ENCODE measurements at regions not wholly inside any gene's neighbourhood (a gene's known extent, or its start where the extent isn't known, plus 50 kb on each side); places are given as distances from the start of the nearest gene placed in this dataset.

DNA sequence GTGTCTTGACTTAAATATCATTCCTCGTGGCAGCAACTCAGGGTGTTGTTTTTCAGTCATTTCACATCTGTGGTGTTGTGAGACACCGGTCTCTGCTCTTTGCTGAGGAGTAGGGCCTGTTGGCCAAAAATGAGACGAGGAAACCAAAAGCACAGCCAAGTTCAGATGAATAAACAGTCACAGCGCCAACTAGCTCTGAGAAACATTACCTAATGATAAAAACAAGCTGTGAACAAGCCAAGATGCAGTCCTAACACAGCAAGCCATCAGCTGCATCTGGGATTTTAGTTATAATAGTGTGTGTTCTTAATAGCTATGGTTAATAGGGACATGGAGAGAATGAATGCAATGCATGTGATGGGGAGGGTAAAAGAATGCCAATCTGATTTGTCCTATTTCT lies 843.4 kb upstream of the DPPA4 start:
- no peak overlapping the region for H3K27ac ChIP-seq

GRCh38 chr3:110181226-110181625 lies 843.9 kb upstream of the DPPA4 start:
- no peak overlapping the region for H3K4me3 ChIP-seq
- H3K4me1 ChIP-seq (replicated peaks) = no peaks in the 10 kb centered on the region
- H3K27ac ChIP-seq = no peak overlapping the region
- no peaks in the 10 kb centered on the region for H3K9me3 ChIP-seq (replicated peaks)
- no peaks in the 10 kb centered on the region for H3K36me3 ChIP-seq
- DNase-seq (ENCODE audit: low read depth in 1 of 2, low spot score in 2 of 2) = no peak
- H3K27me3 ChIP-seq (replicated peaks) = no peaks in the 10 kb centered on the region

More for the DNA sequence above, 843.4 kb upstream of the DPPA4 start:
- no peak for DNase-seq (ENCODE audit: low read depth in 1 of 2, low spot score in 2 of 2)
- Histone ChIP-seq H3K36me3 (no peaks in the 10 kb centered on the region), H3K27me3 (replicated peaks) (no peaks in the 10 kb centered on the region), H3K9me3 (replicated peaks) (no peaks in the 10 kb centered on the region), H3K4me3 (no peak overlapping the region), H3K4me1 (replicated peaks) (no peaks in the 10 kb centered on the region)

- H3K4me1 ChIP-seq (replicated peaks) = no peaks in the 10 kb centered on the region
- no peak for DNase-seq (ENCODE audit: low read depth in 1 of 2, low spot score in 2 of 2)
- no peak overlapping the region for H3K27ac ChIP-seq
- no peaks in the 10 kb centered on the region for H3K36me3 ChIP-seq
- no peak overlapping the region for H3K4me3 ChIP-seq
- no peaks in the 10 kb centered on the region for H3K9me3 ChIP-seq (replicated peaks)
- H3K27me3 ChIP-seq (replicated peaks) = no peaks in the 10 kb centered on the region
Observed at GRCh38 chr3:110184536-110184935, 847.2 kb upstream of the DPPA4 start.

DNA sequence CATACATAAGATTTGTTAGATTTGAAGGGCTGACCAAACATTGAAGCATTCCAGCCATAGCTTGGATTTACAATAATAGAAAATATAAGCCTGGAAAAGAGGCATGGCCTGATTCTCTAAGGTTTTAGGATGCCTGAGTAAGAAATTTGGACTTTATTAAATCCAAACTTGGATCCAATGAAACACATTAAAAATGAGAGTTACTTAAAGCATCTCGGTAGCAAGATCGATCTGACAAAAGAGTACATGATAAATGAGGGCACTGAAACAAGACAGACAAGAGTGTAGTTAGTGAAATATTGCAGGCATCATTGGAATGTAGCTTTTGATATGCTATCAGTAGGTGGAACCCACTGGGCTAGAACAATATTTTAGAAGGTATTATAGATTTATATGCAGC lies 855.7 kb upstream of the DPPA4 start:
- Histone ChIP-seq H3K27me3 (replicated peaks) (no peaks in the 10 kb centered on the region), H3K4me1 (replicated peaks) (no peaks in the 10 kb centered on the region), H3K27ac (no peak overlapping the region), H3K4me3 (no peak overlapping the region), H3K9me3 (replicated peaks) (no peaks in the 10 kb centered on the region), H3K36me3 (no peaks in the 10 kb centered on the region)
- no peak for DNase-seq (ENCODE audit: low read depth in 1 of 2, low spot score in 2 of 2)

- no peaks in the 10 kb centered on the region for H3K27me3 ChIP-seq (replicated peaks)
- no peaks in the 10 kb centered on the region for H3K9me3 ChIP-seq (replicated peaks)
- H3K4me1 ChIP-seq (replicated peaks) = no peaks in the 10 kb centered on the region
- DNase-seq (ENCODE audit: low read depth in 1 of 2, low spot score in 2 of 2) = no peak
- no peak overlapping the region for H3K4me3 ChIP-seq
- no peak overlapping the region for H3K27ac ChIP-seq
- H3K36me3 ChIP-seq = no peaks in the 10 kb centered on the region
Observed at GRCh38 chr3:110198717-110199587, 861.6 kb upstream of the DPPA4 start.

- no peak for DNase-seq (ENCODE audit: low read depth in 1 of 2, low spot score in 2 of 2)
- Histone ChIP-seq H3K9me3 (replicated peaks) (no peaks in the 10 kb centered on the region), H3K36me3 (no peaks in the 10 kb centered on the region), H3K4me3 (no peak overlapping the region), H3K27me3 (replicated peaks) (no peaks in the 10 kb centered on the region), H3K27ac (no peak overlapping the region), H3K4me1 (replicated peaks) (no peaks in the 10 kb centered on the region)
Observed at GRCh38 chr3:110199588-110199943, 862.2 kb upstream of the DPPA4 start.

DNA sequence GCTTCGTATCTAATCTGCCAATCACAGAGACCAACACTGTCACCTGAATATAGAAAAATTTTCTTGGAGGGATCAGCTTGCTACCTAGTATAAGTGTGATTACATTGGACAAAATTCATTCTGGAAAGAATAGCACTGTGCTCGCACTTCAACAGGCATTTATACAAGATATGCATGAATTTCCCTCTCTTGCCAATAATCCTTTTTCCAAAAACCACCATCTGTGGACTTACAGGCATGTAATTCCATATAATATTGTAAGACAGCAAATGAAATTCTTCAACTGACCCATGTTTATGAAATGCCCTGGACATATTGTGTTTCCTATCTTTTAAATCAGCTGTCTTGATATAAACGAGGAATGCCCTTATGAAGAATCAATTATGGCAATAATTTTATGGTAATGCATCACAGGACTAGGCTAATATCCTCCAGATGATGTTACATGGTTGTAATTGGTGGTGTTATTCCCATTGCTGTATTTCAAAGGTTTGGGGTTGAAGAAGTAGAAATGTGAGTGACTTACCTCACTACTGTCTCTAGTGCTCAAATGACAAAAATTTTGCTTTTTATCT lies 861.4 kb upstream of the NECTIN3 start:
- no peaks in the 10 kb centered on the region; the same call in 1 of the 2 replicates for H3K27me3 ChIP-seq (replicated peaks)
- H3K9me3 ChIP-seq (replicated peaks) = no peaks in the 10 kb centered on the region
- no peaks in the 10 kb centered on the region for H3K4me1 ChIP-seq (replicated peaks)
- H3K27ac ChIP-seq = no peak overlapping the region
- DNase-seq (ENCODE audit: low read depth in 1 of 2, low spot score in 2 of 2) = no peak
- no peaks in the 10 kb centered on the region for H3K36me3 ChIP-seq
- no peak overlapping the region for H3K4me3 ChIP-seq

DNA sequence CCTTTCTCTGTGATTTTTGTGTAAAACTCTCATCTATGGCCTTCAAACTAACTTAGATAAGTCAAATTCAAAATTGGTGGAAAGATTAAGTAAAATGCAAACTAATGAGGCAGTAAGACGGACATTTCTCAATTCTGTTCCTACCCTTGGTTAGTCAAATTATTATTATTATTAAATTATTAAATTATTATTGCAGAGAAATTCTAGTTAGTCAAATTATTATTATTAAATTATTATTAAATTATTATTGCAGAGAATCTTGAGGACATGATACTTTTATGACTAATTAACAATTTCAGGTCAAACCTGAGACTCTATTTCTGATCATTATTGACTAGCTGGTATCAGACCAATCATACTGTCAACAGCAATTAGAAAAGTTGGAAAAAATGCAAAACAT lies 845.0 kb upstream of the NECTIN3 start:
- Histone ChIP-seq H3K36me3 (no peaks in the 10 kb centered on the region), H3K27ac (no peak overlapping the region), H3K4me1 (replicated peaks) (no peaks in the 10 kb centered on the region), H3K27me3 (replicated peaks) (no peaks in the 10 kb centered on the region), H3K9me3 (replicated peaks) (no peaks in the 10 kb centered on the region), H3K4me3 (no peak overlapping the region)
- DNase-seq (ENCODE audit: low read depth in 1 of 2, low spot score in 2 of 2) = no peak

- no peaks in the 10 kb centered on the region for H3K4me1 ChIP-seq (replicated peaks)
- H3K36me3 ChIP-seq = no peaks in the 10 kb centered on the region
- H3K27me3 ChIP-seq (replicated peaks) = no peaks in the 10 kb centered on the region
- H3K4me3 ChIP-seq = no peak overlapping the region
- H3K9me3 ChIP-seq (replicated peaks) = no peaks in the 10 kb centered on the region
- no peak for DNase-seq (ENCODE audit: low read depth in 1 of 2, low spot score in 2 of 2)
- no peak overlapping the region for H3K27ac ChIP-seq
Observed at GRCh38 chr3:110227991-110228390, 843.6 kb upstream of the NECTIN3 start.

GRCh38 chr3:110234831-110235230 lies 836.8 kb upstream of the NECTIN3 start:
- H3K9me3 ChIP-seq (replicated peaks) = no peaks in the 10 kb centered on the region
- no peaks in the 10 kb centered on the region for H3K27me3 ChIP-seq (replicated peaks)
- no peak overlapping the region for H3K27ac ChIP-seq
- no peaks in the 10 kb centered on the region for H3K4me1 ChIP-seq (replicated peaks)
- no peak overlapping the region for H3K4me3 ChIP-seq
- H3K36me3 ChIP-seq = no peaks in the 10 kb centered on the region
- DNase-seq (ENCODE audit: low read depth in 1 of 2, low spot score in 2 of 2) = no peak

DNA sequence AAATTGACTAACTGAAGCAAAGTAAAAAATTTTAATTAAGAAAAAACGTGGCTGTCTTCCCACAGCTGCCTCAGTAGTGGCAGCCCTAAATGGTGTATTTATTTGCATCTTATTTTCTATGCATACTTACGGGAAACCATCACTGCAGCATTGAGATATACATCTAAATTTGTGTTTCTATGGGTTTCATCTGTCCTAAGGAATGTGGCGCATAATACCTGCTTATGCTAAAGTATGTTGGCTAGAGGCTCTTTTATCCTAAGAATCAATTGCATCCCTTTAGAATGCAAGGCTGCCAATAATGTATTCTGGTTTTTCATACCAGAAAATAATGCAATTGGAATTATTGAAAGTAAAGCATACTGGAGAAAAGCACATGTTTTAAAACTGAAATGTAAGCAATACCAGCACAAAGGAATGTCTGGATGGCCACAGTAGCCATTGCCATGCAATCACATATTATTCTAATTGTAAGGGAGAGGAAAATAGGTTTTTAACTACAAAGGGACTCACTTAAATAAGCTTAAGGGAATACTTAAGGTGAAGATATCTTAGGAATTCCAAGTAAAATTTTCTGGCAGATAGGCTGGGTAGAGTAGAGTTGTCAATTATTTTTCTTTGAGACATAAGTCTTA lies 834.5 kb upstream of the NECTIN3 start:
- H3K27me3 ChIP-seq (replicated peaks) = no peaks in the 10 kb centered on the region
- no peaks in the 10 kb centered on the region for H3K4me1 ChIP-seq (replicated peaks)
- H3K36me3 ChIP-seq = no peaks in the 10 kb centered on the region
- H3K9me3 ChIP-seq (replicated peaks) = no peaks in the 10 kb centered on the region
- no peak for DNase-seq (ENCODE audit: low read depth in 1 of 2, low spot score in 2 of 2)
- H3K4me3 ChIP-seq = no peak overlapping the region
- no peak overlapping the region for H3K27ac ChIP-seq

- Histone ChIP-seq H3K27me3 (replicated peaks) (no peaks in the 10 kb centered on the region), H3K4me3 (no peak overlapping the region), H3K9me3 (replicated peaks) (no peaks in the 10 kb centered on the region), H3K4me1 (replicated peaks) (no peaks in the 10 kb centered on the region), H3K27ac (no peak overlapping the region), H3K36me3 (0 out of 2 replicates have a peak, but pooled peaks cover 2% of the 10 kb centered on the region)
- DNase-seq (ENCODE audit: low read depth in 1 of 2, low spot score in 2 of 2) = no peak
Observed at GRCh38 chr3:110243081-110243480, 828.5 kb upstream of the NECTIN3 start.

- Histone ChIP-seq H3K27me3 (replicated peaks) (no peaks in the 10 kb centered on the region), H3K4me1 (replicated peaks) (no peaks in the 10 kb centered on the region), H3K36me3 (0 out of 2 replicates have a peak, but pooled peaks cover 2% of the 10 kb centered on the region), H3K27ac (no peak overlapping the region), H3K4me3 (no peak overlapping the region), H3K9me3 (replicated peaks) (no peaks in the 10 kb centered on the region)
- no peak for DNase-seq (ENCODE audit: low read depth in 1 of 2, low spot score in 2 of 2)
Observed at GRCh38 chr3:110246796-110247376, 824.7 kb upstream of the NECTIN3 start.

DNA sequence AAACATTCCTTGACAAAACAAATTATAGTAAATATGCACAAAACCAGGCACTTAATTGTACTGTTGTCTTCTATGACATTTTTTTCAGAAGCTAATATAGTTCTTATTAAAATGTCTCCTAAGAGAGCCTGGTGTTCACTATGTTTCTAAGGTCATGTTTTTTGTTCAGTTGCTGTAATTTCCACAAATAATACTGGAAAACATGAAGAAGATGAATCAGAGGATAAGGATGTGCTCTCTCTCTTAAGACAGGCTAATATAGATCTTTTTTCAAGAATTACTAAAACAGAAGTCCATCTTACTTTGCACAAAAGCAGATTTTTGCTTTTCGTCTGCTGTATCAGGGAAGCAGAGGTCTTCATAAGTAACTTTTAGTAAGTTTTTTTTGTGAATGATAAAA lies 823.0 kb upstream of the NECTIN3 start:
- DNase-seq (ENCODE audit: low read depth in 1 of 2, low spot score in 2 of 2) = no peak
- Histone ChIP-seq H3K27ac (no peak overlapping the region), H3K27me3 (replicated peaks) (no peaks in the 10 kb centered on the region), H3K4me3 (no peak overlapping the region), H3K9me3 (replicated peaks) (no peaks in the 10 kb centered on the region), H3K36me3 (0 out of 2 replicates have a peak, but pooled peaks cover 2% of the 10 kb centered on the region), H3K4me1 (replicated peaks) (no peaks in the 10 kb centered on the region)
